ENCODE measurements at regions not wholly inside any gene's neighbourhood (a gene's known extent, or its start where the extent isn't known, plus 50 kb on each side); places are given as distances from the start of the nearest gene placed in this dataset.

GRCh38 chr2:191514613-191515012 is 163.3 kb upstream of the NABP1 start:
- DNase-seq (ENCODE audit: low read depth) = no peak

- no peak for DNase-seq (ENCODE audit: low read depth)
These were observed 162.4 kb upstream of the NABP1 start for GRCh38 chr2:191515551-191515950.

- DNase-seq (ENCODE audit: low read depth) = no peak
These were observed 161.7 kb upstream of the NABP1 start for GRCh38 chr2:191516260-191516659.

- DNase-seq (ENCODE audit: low read depth) = no peak
These were observed 156.2 kb upstream of the NABP1 start for GRCh38 chr2:191521608-191522208.

GRCh38 chr2:191522478-191523120 is 155.3 kb upstream of the NABP1 start:
- no peak for DNase-seq (ENCODE audit: low read depth)

- DNase-seq (ENCODE audit: low read depth) = no peak
These were observed 151.8 kb upstream of the NABP1 start for GRCh38 chr2:191526091-191526490.

- no peak for DNase-seq (ENCODE audit: low read depth)
These were observed 151.4 kb upstream of the NABP1 start for GRCh38 chr2:191526536-191526935.

- DNase-seq (ENCODE audit: low read depth) = no peak
These were observed 150.9 kb upstream of the NABP1 start for GRCh38 chr2:191526953-191527556.

GRCh38 chr2:191530618-191531017 is 147.3 kb upstream of the NABP1 start:
- DNase-seq (ENCODE audit: low read depth) = no peak

- DNase-seq (ENCODE audit: low read depth) = no peak
These were observed 144.2 kb upstream of the NABP1 start for GRCh38 chr2:191533693-191534180.

- no peak for DNase-seq (ENCODE audit: low read depth)
These were observed 140.0 kb upstream of the NABP1 start for GRCh38 chr2:191537921-191538320.

GRCh38 chr2:191538334-191538903 is 139.5 kb upstream of the NABP1 start:
- DNase-seq (ENCODE audit: low read depth) = no peak

GRCh38 chr2:191539068-191539467 is 138.9 kb upstream of the NABP1 start:
- DNase-seq (ENCODE audit: low read depth) = no peak

GRCh38 chr2:191540681-191541080 is 137.3 kb upstream of the NABP1 start:
- DNase-seq (ENCODE audit: low read depth) = no peak

- DNase-seq (ENCODE audit: low read depth) = no peak
These were observed 134.2 kb upstream of the NABP1 start for GRCh38 chr2:191543708-191544107.

- DNase-seq (ENCODE audit: low read depth) = no peak
These were observed 133.4 kb upstream of the NABP1 start for GRCh38 chr2:191544461-191545062.

GRCh38 chr2:191545361-191545760 is 132.6 kb upstream of the NABP1 start:
- DNase-seq (ENCODE audit: low read depth) = no peak

- DNase-seq (ENCODE audit: low read depth) = no peak
These were observed 125.9 kb upstream of the NABP1 start for GRCh38 chr2:191552066-191552465.

GRCh38 chr2:191554240-191554639 is 123.7 kb upstream of the NABP1 start:
- DNase-seq (ENCODE audit: low read depth) = no peak

GRCh38 chr2:191555092-191555742 is 122.7 kb upstream of the NABP1 start:
- DNase-seq (ENCODE audit: low read depth) = peak; percentile 76

GRCh38 chr2:191556463-191556862 is 121.5 kb upstream of the NABP1 start:
- no peak for DNase-seq (ENCODE audit: low read depth)

- no peak for DNase-seq (ENCODE audit: low read depth)
These were observed 120.1 kb upstream of the NABP1 start for GRCh38 chr2:191557841-191558240.

All from stimulated activated CD8-positive, alpha-beta memory T cell treated with anti-CD3 and anti-CD28 coated beads, Interleukin-15, amount 100 ng/mL, for 1 hour (primary cell).